ENCODE measurements at regions not wholly inside any gene's neighbourhood (a gene's known extent, or its start where the extent isn't known, plus 50 kb on each side); places are given as distances from the start of the nearest gene placed in this dataset.

- no peak overlapping the region for H3K9ac ChIP-seq (ENCODE audit: insufficient read depth in 1 of 2, low read depth in 2 of 2, low read length in 2 of 2)
- H3K27ac ChIP-seq (ENCODE audit: extremely low read depth, low read depth, low read length) = no peak overlapping the region
- no TSS peak for BruUV-seq (replicated peaks)
- no peaks in the 10 kb centered on the region for H3K79me2 ChIP-seq (ENCODE audit: control insufficient read depth, insufficient read depth, low read length)
- ATAC-seq (no peak), FAIRE-seq (no peak), DNase-seq (ENCODE audit: extremely low read depth in 1 of 4, low spot score in 3 of 4) (no peak)
- ChIA-PET CTCF (ENCODE audit: low intra/inter-chr PET ratio) (no interaction called here), POLR2A (no interaction called here)
- in situ Hi-C loops (cut with MboI) (no loop called here), intact Hi-C loops (cut with micrococcal nuclease) (no loop called here)
- H3K4me2 ChIP-seq (ENCODE audit: insufficient read depth, low read length) = no peak overlapping the region
- H3K4me1 ChIP-seq (replicated peaks in 1 of 2; ENCODE audit: control insufficient read depth in 2 of 2, insufficient read depth in 2 of 2, low read length in 2 of 2) = no peaks in the 10 kb centered on the region
- WGBS (ENCODE audit: insufficient coverage, low coverage, missing lambda C conversion rate) = 0% methylated on average over 6 of the region's 6 CpGs
- H3K4me3 ChIP-seq = no peak overlapping the region
- peaks cover 11 to 19% of the 10 kb centered on the region in 2 experiments; a peak in 3 of 5 replicates for H3K27me3 ChIP-seq (ENCODE audit: control insufficient read depth in 2 of 2, insufficient read depth in 2 of 2, low read length in 2 of 2)
- no peak overlapping the region for H2AFZ ChIP-seq (ENCODE audit: low read depth, low read length)
- H3K9me3 ChIP-seq (replicated peaks; ENCODE audit: control insufficient read depth, insufficient read depth, low read depth, low read length) = no peaks in the 10 kb centered on the region
- H3K9me1 ChIP-seq (ENCODE audit: control insufficient read depth, insufficient read depth, low read length) = no peaks in the 10 kb centered on the region
- H3K36me3 ChIP-seq (ENCODE audit: control insufficient read depth, insufficient read depth, low read length) = no peaks in the 10 kb centered on the region
- no peaks in the 10 kb centered on the region; the same call in 1 of the 2 replicates for H4K20me1 ChIP-seq (replicated peaks; ENCODE audit: control insufficient read depth, insufficient read depth, low read length)
- no peak for TF ChIP-seq ZKSCAN8 (CRISPR knock-in tag; IDR thresholded peaks at IDR 0.05)
- TF ChIP-seq MCM3 (IDR thresholded peaks at IDR 0.05) = no peak
- no peak for TF ChIP-seq KLF16 (IDR thresholded peaks at IDR 0.05)
- no peak for TF ChIP-seq ZNF512 (tag; IDR thresholded peaks at IDR 0.05)
- TF ChIP-seq CCNT2 (IDR thresholded peaks at IDR 0.05; ENCODE audit: borderline replicate concordance, extremely low read depth, insufficient read length, low read depth, low read length) = no peak
- no peak for TF ChIP-seq MGA (IDR thresholded peaks at IDR 0.05)
- no peak for TF ChIP-seq MAFF (IDR thresholded peaks at IDR 0.05; ENCODE audit: low read length)
- TF ChIP-seq ZBTB2 (IDR thresholded peaks at IDR 0.05) = no peak
Observed at GRCh38 chr2:8403876-8404275, 278.0 kb upstream of the ID2 start.

Measured in K562 (cell line).